HL-60 (cell line): ENCODE measurements at regions not wholly inside any gene's neighbourhood (a gene's known extent, or its start where the extent isn't known, plus 50 kb on each side); places are given as distances from the start of the nearest gene placed in this dataset.

Experiments
- DNase-seq, 2 experiments: peaks; one replicate each; pipeline ENCODE4 v3.0.0-alpha.2; 2010 to 2020; ENCODE audit warnings: low read depth in 1 of 2, low spot score in 1 of 2
- H3K27ac ChIP-seq: fragments of 250-450 bp; sonication (Bioruptor Pico); replicated peaks from 2 replicates; pipeline ENCODE4 v1.5.1; 2020; ENCODE audit warnings: mild to moderate bottlenecking, moderate library complexity
- H3K27me3 ChIP-seq: fragments of 250-450 bp; sonication (Bioruptor Pico); 2 replicates; pipeline ENCODE4 v1.5.1; 2021; ENCODE audit warnings: mild to moderate bottlenecking, moderate library complexity; ENCODE audit not compliant: insufficient read depth, poor library complexity, severe bottlenecking
- H3K4me3 ChIP-seq: replicated peaks from 2 replicates; pipeline ENCODE4 v1.5.1; 2011; ENCODE audit warnings: mild to moderate bottlenecking, control low read depth, low read length; ENCODE audit not compliant: insufficient read depth
- CTCF ChIP-seq: IDR thresholded peaks from one replicate; pipeline ENCODE4 v1.5.1; 2011; ENCODE audit warnings: low read length, control low read depth, inconsistent platforms; ENCODE audit not compliant: insufficient read depth
- GABPA ChIP-seq: IDR thresholded peaks from 2 replicates; pipeline ENCODE4 v1.6.1; 2012; ENCODE audit warnings: low read depth
- POLR2AphosphoS5 ChIP-seq: IDR thresholded peaks from 2 replicates; pipeline ENCODE4 v1.6.1; 2012; ENCODE audit warnings: low read depth
- REST ChIP-seq: IDR thresholded peaks from 2 replicates; pipeline ENCODE4 v1.6.1; 2012; ENCODE audit warnings: low read depth; ENCODE audit not compliant: insufficient replicate concordance
- SPI1 ChIP-seq: IDR thresholded peaks from 2 replicates; pipeline ENCODE4 v1.6.1; 2012; ENCODE audit warnings: low read depth, mild to moderate bottlenecking, borderline replicate concordance

GRCh38 chr5:10125116-10125515 is 124.6 kb downstream of the ATPSCKMT start:
- DNase-seq = no peak
- Histone ChIP-seq H3K27ac (no peak overlapping the region), H3K27me3 (no peaks in the 10 kb centered on the region), H3K4me3 (no peak overlapping the region)
- TF ChIP-seq GABPA (no peak), CTCF (no peak), REST (no peak), SPI1 (no peak), POLR2AphosphoS5 (no peak)

GRCh38 chr5:10124287-10124686 is 125.4 kb downstream of the ATPSCKMT start:
- no peak for DNase-seq
- H3K4me3 ChIP-seq = no peak overlapping the region
- H3K27me3 ChIP-seq = no peaks in the 10 kb centered on the region
- no peak overlapping the region for H3K27ac ChIP-seq
- TF ChIP-seq REST (no peak), POLR2AphosphoS5 (no peak), CTCF (no peak)

GRCh38 chr5:10123254-10123989 is 126.3 kb downstream of the ATPSCKMT start:
- Histone ChIP-seq H3K4me3 (no peak overlapping the region), H3K27me3 (no peaks in the 10 kb centered on the region), H3K27ac (no peak overlapping the region)
- no peak for TF ChIP-seq SPI1
- DNase-seq = no peak

GRCh38 chr5:10122076-10122726 is 127.5 kb downstream of the ATPSCKMT start:
- DNase-seq = no peak
- TF ChIP-seq POLR2AphosphoS5 (no peak), SPI1 (no peak), CTCF (no peak), REST (no peak), GABPA (no peak)
- H3K27ac ChIP-seq = no peak overlapping the region
- H3K4me3 ChIP-seq = no peak overlapping the region
- no peaks in the 10 kb centered on the region for H3K27me3 ChIP-seq
